ENCODE measurements at regions not wholly inside any gene's neighbourhood (a gene's known extent, or its start where the extent isn't known, plus 50 kb on each side); places are given as distances from the start of the nearest gene placed in this dataset.

GRCh38 chr20:41798930-41799502 is 180.8 kb upstream of the CHD6 start:
- TF ChIP-seq, protein P1, sequence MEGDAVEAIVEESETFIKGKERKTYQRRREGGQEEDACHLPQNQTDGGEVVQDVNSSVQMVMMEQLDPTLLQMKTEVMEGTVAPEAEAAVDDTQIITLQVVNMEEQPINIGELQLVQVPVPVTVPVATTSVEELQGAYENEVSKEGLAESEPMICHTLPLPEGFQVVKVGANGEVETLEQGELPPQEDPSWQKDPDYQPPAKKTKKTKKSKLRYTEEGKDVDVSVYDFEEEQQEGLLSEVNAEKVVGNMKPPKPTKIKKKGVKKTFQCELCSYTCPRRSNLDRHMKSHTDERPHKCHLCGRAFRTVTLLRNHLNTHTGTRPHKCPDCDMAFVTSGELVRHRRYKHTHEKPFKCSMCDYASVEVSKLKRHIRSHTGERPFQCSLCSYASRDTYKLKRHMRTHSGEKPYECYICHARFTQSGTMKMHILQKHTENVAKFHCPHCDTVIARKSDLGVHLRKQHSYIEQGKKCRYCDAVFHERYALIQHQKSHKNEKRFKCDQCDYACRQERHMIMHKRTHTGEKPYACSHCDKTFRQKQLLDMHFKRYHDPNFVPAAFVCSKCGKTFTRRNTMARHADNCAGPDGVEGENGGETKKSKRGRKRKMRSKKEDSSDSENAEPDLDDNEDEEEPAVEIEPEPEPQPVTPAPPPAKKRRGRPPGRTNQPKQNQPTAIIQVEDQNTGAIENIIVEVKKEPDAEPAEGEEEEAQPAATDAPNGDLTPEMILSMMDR (IDR thresholded peaks at IDR 0.05) = no peak
- TF ChIP-seq POLR2A (IDR thresholded peaks at IDR 0.05) = no peak
- no peak for TF ChIP-seq EP300 (IDR thresholded peaks at IDR 0.05)
